H1 (cell line): ENCODE measurements at regions not wholly inside any gene's neighbourhood (a gene's known extent, or its start where the extent isn't known, plus 50 kb on each side); places are given as distances from the start of the nearest gene placed in this dataset.
A peak's percentile ranks its signal among the peaks of the same experiment; 100 is the strongest.

Experiments used
- CTCF ChIA-PET: fragments of 300-600 bp; sonication (Branson Sonifier 250); formaldehyde crosslinking; loops from one replicate; lab custom pipeline; 2021; ENCODE audit not compliant: partially characterized antibody; lab: Charles Lee
- POLR2A ChIA-PET: fragments of 300-600 bp; sonication (Branson Sonifier 250); formaldehyde crosslinking; loops from one replicate; lab custom pipeline; 2021; ENCODE audit warnings: inconsistent platforms; ENCODE audit not compliant: partially characterized antibody; lab: Charles Lee
- DNase-seq, 2 experiments: peaks; one replicate each; pipeline versions ENCODE4 v3.0.0 to v3.0.0-alpha.2; 2010 to 2022; ENCODE audit warnings: low spot score in 2 of 2, low read depth in 1 of 2, mixed read lengths in 1 of 2
- FAIRE-seq: peaks from 2 replicates; lab custom pipeline; 2011; peaks lifted over from hg19 to GRCh38; lab: Jason Lieb, UNC
- H2AFZ ChIP-seq: 2 replicates; pipeline ENCODE4 v1.8.1; 2012; ENCODE audit warnings: low read length, inconsistent platforms
- H2AK5ac ChIP-seq: 2 replicates; pipeline ENCODE4 v1.6.1; 2013; ENCODE audit warnings: low read depth, low read length
- H2BK120ac ChIP-seq: replicated peaks from 2 replicates; pipeline ENCODE3; 2013; ENCODE audit warnings: low read depth, low read length, inconsistent platforms
- H2BK12ac ChIP-seq: 2 replicates; pipeline ENCODE4 v1.6.1; 2013; ENCODE audit warnings: low read depth, low read length
- H2BK15ac ChIP-seq: 2 replicates; pipeline ENCODE4 v1.6.1; 2013; ENCODE audit warnings: low read length
- H2BK20ac ChIP-seq: 2 replicates; pipeline ENCODE4 v1.6.1; 2013; ENCODE audit warnings: low read length
- H2BK5ac ChIP-seq: 2 replicates; pipeline ENCODE4 v1.6.1; 2013; ENCODE audit warnings: low read depth, low read length
- H3K14ac ChIP-seq: 2 replicates; pipeline ENCODE4 v1.6.1; 2013; ENCODE audit warnings: inconsistent platforms; ENCODE audit not compliant: insufficient read length
- H3K18ac ChIP-seq: 2 replicates; pipeline ENCODE4 v1.6.1; 2013; ENCODE audit warnings: low read length; ENCODE audit errors: extremely low read depth
- H3K23ac ChIP-seq: 2 replicates; pipeline ENCODE4 v1.6.1; 2013; ENCODE audit warnings: inconsistent platforms; ENCODE audit not compliant: insufficient read length
- H3K23me2 ChIP-seq: 2 replicates; pipeline ENCODE4 v1.6.1; 2013; ENCODE audit warnings: low read depth, low read length
- H3K27ac ChIP-seq: 2 replicates; pipeline ENCODE4 v1.6.1; 2011; ENCODE audit warnings: low read depth, low read length, inconsistent platforms
- H3K27me3 ChIP-seq, 4 experiments: replicated peaks in 1 of 4; 1 replicate in 1 of 4; 2 replicates in 3 of 4; pipeline versions ENCODE4 v1.6.1 to v1.8.1; 2011 to 2013; ENCODE audit warnings: low read length in 3 of 4, mild to moderate bottlenecking in 3 of 4, inconsistent platforms in 2 of 4, mixed read lengths in 2 of 4, moderate library complexity in 1 of 4; ENCODE audit not compliant: control insufficient read depth in 3 of 4, insufficient read depth in 3 of 4; ENCODE audit errors: extremely low read depth in 1 of 4
- H3K36me3 ChIP-seq, 4 experiments: 2 replicates each; pipeline versions ENCODE4 v1.6.1 to v1.8.1; 2011 to 2013; ENCODE audit warnings: mild to moderate bottlenecking in 4 of 4, low read length in 3 of 4, moderate library complexity in 2 of 4, control low read depth in 1 of 4, inconsistent platforms in 1 of 4; ENCODE audit not compliant: insufficient read depth in 4 of 4, control insufficient read depth in 2 of 4
- H3K4ac ChIP-seq: replicated peaks from 2 replicates; pipeline ENCODE3; 2013; ENCODE audit warnings: low read length, low read depth, mixed read lengths, inconsistent platforms; ENCODE audit not compliant: insufficient read length
- H3K4me1 ChIP-seq, 4 experiments: replicated peaks in 1 of 4; 1 replicate in 1 of 4; 2 replicates in 3 of 4; pipeline versions ENCODE4 v1.6.1 to v1.8.1; 2011 to 2013; ENCODE audit warnings: low read length in 3 of 4, inconsistent platforms in 2 of 4, mixed read lengths in 1 of 4; ENCODE audit not compliant: insufficient read depth in 4 of 4, control insufficient read depth in 3 of 4
- H3K4me2 ChIP-seq, 2 experiments: 2 replicates each; pipeline versions ENCODE4 v1.6.1 to v1.8.1; 2011 to 2013; ENCODE audit warnings: low read depth in 2 of 2, low read length in 2 of 2, control low read depth in 1 of 2, inconsistent platforms in 1 of 2, mild to moderate bottlenecking in 1 of 2; ENCODE audit not compliant: insufficient read depth in 1 of 2
- H3K4me3 ChIP-seq, 4 experiments: fragments of 200-600, 300-600 bp in 1 of 4; sonication (generic), shearing (Covaris generic), sonication (Bioruptor Twin) in 1 of 4; 2 replicates each; pipeline versions ENCODE4 v1.5.1 to v1.8.1; 2011 to 2016; ENCODE audit warnings: low read length in 4 of 4, low read depth in 3 of 4, control low read depth in 2 of 4, inconsistent platforms in 2 of 4, mild to moderate bottlenecking in 2 of 4, mixed read lengths in 1 of 4, moderate library complexity in 1 of 4; ENCODE audit not compliant: insufficient read depth in 2 of 4; ENCODE audit errors: extremely low read depth in 1 of 4
- H3K56ac ChIP-seq: replicated peaks from 2 replicates; pipeline ENCODE3; 2013; ENCODE audit warnings: low read depth, mild to moderate bottlenecking, mixed read lengths, low read length, inconsistent platforms; ENCODE audit not compliant: insufficient read length
- H3K79me1 ChIP-seq: 2 replicates; pipeline ENCODE4 v1.6.1; 2013; ENCODE audit warnings: low read depth, low read length, control low read depth
- H3K79me2 ChIP-seq, 2 experiments: 2 replicates each; pipeline versions ENCODE4 v1.6.1 to v1.8.1; 2012 to 2013; ENCODE audit warnings: low read length in 2 of 2, mild to moderate bottlenecking in 2 of 2, inconsistent platforms in 1 of 2; ENCODE audit not compliant: insufficient read depth in 2 of 2, control insufficient read depth in 1 of 2
- H3K9ac ChIP-seq, 4 experiments: replicated peaks in 1 of 4; 1 replicate in 1 of 4; 2 replicates in 3 of 4; pipeline versions ENCODE4 v1.6.1 to v1.8.1; 2011 to 2013; ENCODE audit warnings: low read depth in 3 of 4, low read length in 3 of 4, control low read depth in 2 of 4, mild to moderate bottlenecking in 2 of 4, moderate library complexity in 2 of 4, inconsistent platforms in 1 of 4; ENCODE audit errors: extremely low read depth in 1 of 4
- H3K9me3 ChIP-seq, 2 experiments: 2 replicates each; pipeline versions ENCODE4 v1.6.1 to v1.8.1; 2012 to 2013; ENCODE audit warnings: mild to moderate bottlenecking in 2 of 2, moderate library complexity in 2 of 2, control low read depth in 1 of 2, inconsistent platforms in 1 of 2, low read depth in 1 of 2, low read length in 1 of 2, mixed read lengths in 1 of 2; ENCODE audit not compliant: insufficient read depth in 2 of 2
- H4K20me1 ChIP-seq, 2 experiments: replicated peaks in 1 of 2; 2 replicates each; pipeline versions ENCODE3 to v1.8.1; 2011 to 2013; ENCODE audit warnings: inconsistent platforms in 2 of 2, low read length in 2 of 2, mild to moderate bottlenecking in 1 of 2; ENCODE audit not compliant: insufficient read depth in 2 of 2, control insufficient read depth in 1 of 2
- H4K5ac ChIP-seq: 2 replicates; pipeline ENCODE4 v1.6.1; 2013; ENCODE audit warnings: low read length, low read depth, mixed read lengths, inconsistent platforms; ENCODE audit not compliant: insufficient read length
- H4K8ac ChIP-seq: 2 replicates; pipeline ENCODE4 v1.8.0; 2013; ENCODE audit warnings: mild to moderate bottlenecking, moderate library complexity, low read length, inconsistent platforms; ENCODE audit not compliant: insufficient read depth; ENCODE audit errors: extremely low read depth
- H4K91ac ChIP-seq: replicated peaks from 2 replicates; pipeline ENCODE3; 2013; ENCODE audit warnings: low read length, mixed read lengths, inconsistent platforms; ENCODE audit not compliant: insufficient read length
- PHF8 ChIP-seq: fragments of 200-600 bp; sonication (generic); conservative IDR thresholded peaks from 2 replicates; pipeline ENCODE4 v1.7.1; 2012; ENCODE audit warnings: low read depth, mild to moderate bottlenecking, inconsistent platforms, low read length, moderate library complexity
- RAD21 ChIP-seq, 2 experiments: IDR thresholded peaks in 1 of 2; conservative IDR thresholded peaks in 1 of 2; 2 replicates each; pipeline ENCODE4 v1.6.1; 2011; ENCODE audit warnings: low read depth in 2 of 2, low read length in 2 of 2, improper control_type of control experiment in 1 of 2, inconsistent platforms in 1 of 2, mild to moderate bottlenecking in 1 of 2, moderate library complexity in 1 of 2
- SIN3A ChIP-seq, 2 experiments: IDR thresholded peaks in 1 of 2; conservative IDR thresholded peaks in 1 of 2; 2 replicates each; pipeline ENCODE4 v1.6.1; 2011 to 2012; ENCODE audit warnings: low read length in 2 of 2, improper control_type of control experiment in 1 of 2, low read depth in 1 of 2, mild to moderate bottlenecking in 1 of 2
- WGBS, 2 experiments: shearing (Covaris generic) in 1 of 2; methylation state at CpG; one replicate each; pipeline versions ENCODE4 v1.1.6 to v1.1.7; 2013 to 2015; ENCODE audit warnings: low lambda C conversion rate in 2 of 2, mixed read lengths in 2 of 2, inconsistent platforms in 1 of 2, low coverage in 1 of 2, missing lambda C conversion rate in 1 of 2; ENCODE audit not compliant: insufficient replicate concordance in 2 of 2, insufficient coverage in 1 of 2, insufficient read length in 1 of 2; ENCODE audit errors: extremely low coverage in 1 of 2, missing lambda C conversion rate in 1 of 2; 5-methylcytosine and 5-hydroxymethylcytosine counted together
- TF ChIP-seq, protein P1 (sequence below): IDR thresholded peaks from 2 replicates; pipeline ENCODE4 v1.6.1; 2012; ENCODE audit warnings: inconsistent platforms
- TF ChIP-seq, protein P2 (sequence below), 3 experiments: IDR thresholded peaks; 1 replicate in 2 of 3; 2 replicates in 1 of 3; pipeline versions ENCODE4 v1.5.1 to v1.6.1; 2011; ENCODE audit warnings: low read length in 3 of 3, mild to moderate bottlenecking in 3 of 3, inconsistent platforms in 2 of 3, low read depth in 1 of 3, moderate library complexity in 1 of 3; ENCODE audit not compliant: insufficient read depth in 1 of 3; ENCODE audit errors: control extremely low read depth in 1 of 3

DNA sequence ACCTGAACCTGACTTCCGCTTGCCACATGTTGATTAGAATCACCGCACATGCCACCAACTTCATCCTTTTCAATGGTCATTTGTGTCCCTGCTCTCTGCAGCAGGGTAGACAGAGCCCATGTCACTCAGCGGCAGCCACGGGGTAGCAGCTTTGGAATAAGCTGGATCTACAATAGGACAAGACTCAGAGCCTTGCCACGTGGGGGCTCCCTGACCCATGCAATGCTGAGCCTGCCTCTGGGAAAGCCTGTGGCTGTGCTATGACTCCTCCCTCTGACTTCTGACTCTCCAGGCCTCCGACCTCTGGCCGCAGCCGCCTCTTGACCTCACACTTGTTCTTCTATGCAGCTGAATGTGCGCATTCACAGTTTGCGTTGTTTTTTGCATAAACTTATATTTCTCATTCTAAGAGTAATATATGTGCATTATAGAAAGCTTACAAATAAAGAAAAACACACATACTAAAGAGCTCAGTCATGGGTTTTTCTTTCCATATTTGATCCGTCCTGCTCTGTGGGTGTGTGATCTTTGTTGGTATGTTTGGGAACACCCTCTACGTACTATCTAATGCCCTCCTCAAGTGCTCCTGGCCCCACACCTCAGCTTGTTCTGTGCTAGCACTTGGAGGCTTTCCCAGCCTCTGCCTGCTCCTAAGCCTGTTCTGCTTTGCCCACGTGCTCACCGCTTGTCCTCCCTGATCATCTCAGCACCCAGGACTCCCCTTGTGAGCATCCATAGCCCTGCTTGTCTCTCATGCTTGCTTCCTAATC lies 198.0 kb upstream of the MKI67 start:
- H3K79me1 ChIP-seq: no peaks in the 10 kb centered on the region
- FAIRE-seq (no peak), DNase-seq (peak; percentile 17 to 63)
- peak overlapping the region; percentile 97; the same call in 1 of the 2 replicates for H2BK12ac ChIP-seq
- peak overlapping the region; percentile 78 for H4K91ac ChIP-seq
- H4K5ac ChIP-seq: no peak overlapping the region
- TF ChIP-seq PHF8 (no peak), RAD21 (IDR thresholded peaks at IDR 0.05 in 1 of 2, conservative IDR thresholded peaks at IDR 0.05 in 1 of 2; ENCODE audit: low read depth in 2 of 2, low read length in 2 of 2) (peak; percentile 85 to 88), SIN3A (conservative IDR thresholded peaks at IDR 0.05 in 1 of 2, IDR thresholded peaks at IDR 0.05 in 1 of 2; ENCODE audit: low read depth in 1 of 2, low read length in 2 of 2) (no peak)
- TF ChIP-seq, protein P1, sequence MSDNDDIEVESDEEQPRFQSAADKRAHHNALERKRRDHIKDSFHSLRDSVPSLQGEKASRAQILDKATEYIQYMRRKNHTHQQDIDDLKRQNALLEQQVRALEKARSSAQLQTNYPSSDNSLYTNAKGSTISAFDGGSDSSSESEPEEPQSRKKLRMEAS: peak; percentile 68
- TF ChIP-seq, protein P2, sequence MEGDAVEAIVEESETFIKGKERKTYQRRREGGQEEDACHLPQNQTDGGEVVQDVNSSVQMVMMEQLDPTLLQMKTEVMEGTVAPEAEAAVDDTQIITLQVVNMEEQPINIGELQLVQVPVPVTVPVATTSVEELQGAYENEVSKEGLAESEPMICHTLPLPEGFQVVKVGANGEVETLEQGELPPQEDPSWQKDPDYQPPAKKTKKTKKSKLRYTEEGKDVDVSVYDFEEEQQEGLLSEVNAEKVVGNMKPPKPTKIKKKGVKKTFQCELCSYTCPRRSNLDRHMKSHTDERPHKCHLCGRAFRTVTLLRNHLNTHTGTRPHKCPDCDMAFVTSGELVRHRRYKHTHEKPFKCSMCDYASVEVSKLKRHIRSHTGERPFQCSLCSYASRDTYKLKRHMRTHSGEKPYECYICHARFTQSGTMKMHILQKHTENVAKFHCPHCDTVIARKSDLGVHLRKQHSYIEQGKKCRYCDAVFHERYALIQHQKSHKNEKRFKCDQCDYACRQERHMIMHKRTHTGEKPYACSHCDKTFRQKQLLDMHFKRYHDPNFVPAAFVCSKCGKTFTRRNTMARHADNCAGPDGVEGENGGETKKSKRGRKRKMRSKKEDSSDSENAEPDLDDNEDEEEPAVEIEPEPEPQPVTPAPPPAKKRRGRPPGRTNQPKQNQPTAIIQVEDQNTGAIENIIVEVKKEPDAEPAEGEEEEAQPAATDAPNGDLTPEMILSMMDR (IDR thresholded peaks at IDR 0.05; ENCODE audit: control extremely low read depth in 1 of 3, insufficient read depth in 1 of 3, low read depth in 1 of 3, low read length in 3 of 3): peak; percentile 52 to 55 (median 52)
- H2AK5ac ChIP-seq: peak overlapping the region; percentile 97
- no peak overlapping the region for H2BK15ac ChIP-seq
- H2BK120ac ChIP-seq: no peak overlapping the region
- no peaks in the 10 kb centered on the region for H3K79me2 ChIP-seq
- no peak overlapping the region for H3K27ac ChIP-seq
- no peaks in the 10 kb centered on the region for H4K20me1 ChIP-seq
- no peaks in the 10 kb centered on the region for H3K4me1 ChIP-seq
- WGBS, 2 experiments: 72% methylated on average over 14 of the region's 14 CpGs; no CpG with 5 or more reads in 1 of the 2 experiments
- CTCF ChIA-PET: interaction anchor here (0.7 to 4.3 kb wide), 13 partner anchors 11 to 542 kb away, joined by 3 to 19 read pairs (median 3); no protein-coding TSS in a partner anchor
- no peak overlapping the region for H3K23ac ChIP-seq
- H3K56ac ChIP-seq: no peak overlapping the region
- H3K14ac ChIP-seq: no peak overlapping the region
- no peak overlapping the region for H3K4me2 ChIP-seq
- no peak overlapping the region for H3K4me3 ChIP-seq
- no peak overlapping the region for H4K8ac ChIP-seq
- POLR2A ChIA-PET: no interaction called here
- H3K27me3 ChIP-seq: no peaks in the 10 kb centered on the region
- H3K4ac ChIP-seq: no peak overlapping the region
- no peaks in the 10 kb centered on the region for H3K36me3 ChIP-seq
- no peaks in the 10 kb centered on the region; a peak in 1 of 4 replicates for H3K9me3 ChIP-seq
- no peak overlapping the region for H3K18ac ChIP-seq
- H2BK20ac ChIP-seq: no peak overlapping the region
- H3K23me2 ChIP-seq: no peaks in the 10 kb centered on the region
- no peak overlapping the region for H2BK5ac ChIP-seq
- no peak overlapping the region for H3K9ac ChIP-seq
- peak overlapping the region; percentile 91; the same call in 1 of the 2 replicates for H2AFZ ChIP-seq
